ENCODE measurements at regions not wholly inside any gene's neighbourhood (a gene's known extent, or its start where the extent isn't known, plus 50 kb on each side); places are given as distances from the start of the nearest gene placed in this dataset.

GRCh38 chr3:655824-656223, 437.0 kb upstream of the CNTN6 start:
- H3K4me3 ChIP-seq (ENCODE audit: low read length): no peak overlapping the region
- TF ChIP-seq CTCF (IDR thresholded peaks at IDR 0.05; ENCODE audit: insufficient read depth, low read depth, low read length, missing control alignments): no peak
- no peak for DNase-seq (ENCODE audit: low read depth)

- DNase-seq (ENCODE audit: low read depth): no peak
These were observed 431.5 kb upstream of the CNTN6 start for GRCh38 chr3:661356-661755.

GRCh38 chr3:674116-674515, 418.7 kb upstream of the CNTN6 start:
- no peak overlapping the region for H3K4me3 ChIP-seq (ENCODE audit: low read length)
- DNase-seq (ENCODE audit: low read depth): no peak
- no peak for TF ChIP-seq CTCF (IDR thresholded peaks at IDR 0.05; ENCODE audit: insufficient read depth, low read depth, low read length, missing control alignments)

More at GRCh38 chr3:661356-661755, 431.5 kb upstream of the CNTN6 start:
- TF ChIP-seq CTCF (IDR thresholded peaks at IDR 0.05; ENCODE audit: insufficient read depth, low read depth, low read length, missing control alignments): no peak
- no peak overlapping the region for H3K4me3 ChIP-seq (ENCODE audit: low read length)

- no peak for DNase-seq (ENCODE audit: low read depth)
- H3K4me3 ChIP-seq (ENCODE audit: low read length): no peak overlapping the region
- TF ChIP-seq CTCF (IDR thresholded peaks at IDR 0.05; ENCODE audit: insufficient read depth, low read depth, low read length, missing control alignments): no peak
These were observed 417.0 kb upstream of the CNTN6 start for GRCh38 chr3:675846-676245.

GRCh38 chr3:683770-684169, 409.1 kb upstream of the CNTN6 start:
- H3K4me3 ChIP-seq (ENCODE audit: low read length): no peak overlapping the region
- no peak for TF ChIP-seq CTCF (IDR thresholded peaks at IDR 0.05; ENCODE audit: insufficient read depth, low read depth, low read length, missing control alignments)
- DNase-seq (ENCODE audit: low read depth): no peak

- TF ChIP-seq CTCF (IDR thresholded peaks at IDR 0.05; ENCODE audit: insufficient read depth, low read depth, low read length, missing control alignments): no peak
- H3K4me3 ChIP-seq (ENCODE audit: low read length): no peak overlapping the region
- no peak for DNase-seq (ENCODE audit: low read depth)
These were observed 402.1 kb upstream of the CNTN6 start for GRCh38 chr3:690770-691169.

- H3K4me3 ChIP-seq (ENCODE audit: low read length): no peak overlapping the region
- DNase-seq (ENCODE audit: low read depth): no peak
- no peak for TF ChIP-seq CTCF (IDR thresholded peaks at IDR 0.05; ENCODE audit: insufficient read depth, low read depth, low read length, missing control alignments)
These were observed 392.3 kb upstream of the CNTN6 start for GRCh38 chr3:700514-700913.

Measured in epithelial cell of esophagus (primary cell).